ENCODE measurements at regions not wholly inside any gene's neighbourhood (a gene's known extent, or its start where the extent isn't known, plus 50 kb on each side); places are given as distances from the start of the nearest gene placed in this dataset.

DNA sequence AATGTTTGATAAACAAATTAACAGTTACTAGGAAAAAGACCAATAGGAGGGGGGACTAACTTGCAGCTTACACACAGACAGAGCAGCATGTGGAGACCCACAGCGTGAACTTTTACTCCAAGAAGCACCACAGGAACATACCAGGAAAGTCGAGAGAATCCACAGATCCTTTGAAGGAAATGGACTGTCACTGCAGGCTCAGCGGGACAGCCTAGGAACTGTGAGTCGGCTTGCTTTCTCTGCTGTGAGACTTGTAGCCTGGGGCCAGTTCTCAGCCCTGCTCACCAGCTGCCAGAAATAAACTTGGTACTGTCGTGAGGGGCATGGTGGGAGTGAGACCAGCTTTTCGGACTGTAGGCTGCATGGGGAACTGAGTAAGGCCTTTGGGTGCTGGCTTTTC is 1211.5 kb downstream of the PCDH17 start:
- no peak for DNase-seq

- DNase-seq: no peak
Observed at GRCh38 chr13:58843567-58843966, 1212.0 kb downstream of the PCDH17 start.

DNA sequence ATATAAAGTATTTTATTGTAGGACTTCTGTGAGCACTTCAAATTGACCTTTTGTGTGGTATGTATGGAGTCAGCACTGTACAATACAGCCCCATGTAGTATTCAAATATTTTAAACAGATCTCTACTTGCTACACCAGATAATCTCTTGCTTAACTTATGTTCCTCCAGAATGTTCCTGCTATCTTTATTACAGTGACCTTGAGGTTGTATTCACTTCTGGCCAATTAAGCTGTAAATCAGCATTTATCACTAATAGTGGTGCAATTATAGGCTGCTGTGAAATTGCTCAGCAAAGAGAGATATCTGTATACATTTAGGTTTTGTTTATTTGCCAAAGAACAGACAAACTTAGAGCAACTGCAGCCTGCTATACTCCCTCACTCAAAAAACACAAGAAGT is 1218.6 kb downstream of the PCDH17 start:
- no peak for DNase-seq

- DNase-seq: no peak
Observed at GRCh38 chr13:58852076-58852475, 1220.5 kb downstream of the PCDH17 start.

- no peak for DNase-seq
Observed at GRCh38 chr13:58855283-58855682, 1223.7 kb downstream of the PCDH17 start.

DNA sequence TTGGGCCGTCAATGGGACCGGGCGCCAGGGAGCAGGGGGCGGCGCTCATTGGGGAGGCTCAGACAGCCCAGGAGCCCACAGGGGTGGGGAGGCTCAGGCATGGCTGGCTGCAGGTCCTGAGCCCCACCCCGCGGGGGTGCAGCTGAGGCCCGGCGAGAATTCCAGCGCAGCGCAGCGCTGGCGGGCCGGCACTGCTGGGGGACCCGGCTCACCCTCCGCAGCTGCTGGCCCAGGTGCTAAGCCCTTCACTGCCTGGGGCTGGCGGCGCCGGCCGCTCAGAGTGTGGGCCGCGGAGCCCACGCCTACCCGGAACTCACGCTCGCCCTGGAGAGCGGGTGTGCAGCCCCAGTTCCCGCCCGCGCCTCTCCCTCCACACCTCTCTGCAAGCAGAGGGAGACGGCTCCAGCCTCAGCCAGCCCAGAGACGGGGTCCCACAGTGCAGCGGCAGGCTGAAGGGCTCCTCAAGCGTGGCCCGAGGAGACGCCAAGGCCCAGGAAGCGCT is 1227.4 kb downstream of the PCDH17 start:
- DNase-seq: no peak

- DNase-seq: no peak
Observed at GRCh38 chr13:58865286-58865685, 1233.7 kb downstream of the PCDH17 start.

DNA sequence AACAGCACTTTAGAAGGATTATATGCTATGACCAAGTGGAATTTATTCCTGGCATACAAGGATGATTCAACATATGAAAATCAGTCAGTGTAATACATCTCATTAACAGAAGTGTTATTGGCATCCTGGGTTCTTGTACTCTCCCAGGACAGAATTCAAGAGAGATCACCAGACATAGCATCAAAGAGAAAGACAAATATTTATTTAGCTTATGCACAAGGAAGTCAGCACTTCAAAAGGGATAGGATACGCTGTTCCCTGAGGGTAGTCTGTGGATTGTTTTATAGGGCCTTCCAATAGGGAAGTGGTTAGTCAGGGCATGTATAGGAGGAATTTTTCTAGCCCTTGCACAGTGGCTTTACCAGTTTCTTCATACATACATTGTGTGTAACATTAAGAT is 1238.0 kb downstream of the PCDH17 start:
- peak; percentile 74 for DNase-seq

DNA sequence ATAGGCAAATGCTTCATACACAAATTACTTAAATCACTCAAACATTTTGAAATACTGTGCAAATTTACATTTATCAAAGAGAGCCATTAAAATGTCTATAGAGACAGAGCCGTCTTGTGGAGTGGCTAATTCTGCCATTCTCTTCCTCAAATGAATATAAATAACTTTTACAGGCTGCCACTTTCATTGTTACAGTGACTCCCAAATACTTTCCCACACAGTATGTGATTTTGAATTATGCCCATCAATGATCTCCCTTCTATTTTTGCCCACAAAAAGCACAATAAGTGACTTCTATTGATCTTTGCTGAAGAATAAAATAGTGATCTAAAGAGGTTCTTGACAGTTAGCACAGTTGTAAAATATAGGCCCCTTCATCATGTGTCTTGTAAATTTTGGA is 1244.9 kb downstream of the PCDH17 start:
- DNase-seq: no peak

GRCh38 chr13:58879114-58879513 is 1247.6 kb downstream of the PCDH17 start:
- no peak for DNase-seq

- no peak for DNase-seq
Observed at GRCh38 chr13:58882516-58882915, 1251.0 kb downstream of the PCDH17 start.

DNA sequence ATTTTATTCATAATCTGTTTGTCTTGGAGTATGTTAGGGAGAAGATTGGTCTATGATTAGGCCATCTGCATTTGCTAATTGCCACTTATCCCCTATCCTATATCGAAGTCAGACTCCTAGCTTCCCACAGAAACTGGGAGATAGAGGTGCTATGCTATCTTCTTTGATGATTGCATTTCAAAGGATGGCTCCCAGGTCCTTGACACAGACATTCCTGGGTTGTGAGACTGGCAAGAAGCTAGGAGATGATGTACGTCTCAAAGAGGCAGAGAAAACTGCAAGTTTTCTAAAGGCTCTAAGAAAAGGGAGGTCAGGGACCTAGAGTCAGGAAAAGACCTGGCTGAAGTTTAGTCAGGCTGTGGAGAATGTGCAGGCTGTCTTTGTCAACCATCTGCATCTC is 1251.9 kb downstream of the PCDH17 start:
- DNase-seq: no peak

DNA sequence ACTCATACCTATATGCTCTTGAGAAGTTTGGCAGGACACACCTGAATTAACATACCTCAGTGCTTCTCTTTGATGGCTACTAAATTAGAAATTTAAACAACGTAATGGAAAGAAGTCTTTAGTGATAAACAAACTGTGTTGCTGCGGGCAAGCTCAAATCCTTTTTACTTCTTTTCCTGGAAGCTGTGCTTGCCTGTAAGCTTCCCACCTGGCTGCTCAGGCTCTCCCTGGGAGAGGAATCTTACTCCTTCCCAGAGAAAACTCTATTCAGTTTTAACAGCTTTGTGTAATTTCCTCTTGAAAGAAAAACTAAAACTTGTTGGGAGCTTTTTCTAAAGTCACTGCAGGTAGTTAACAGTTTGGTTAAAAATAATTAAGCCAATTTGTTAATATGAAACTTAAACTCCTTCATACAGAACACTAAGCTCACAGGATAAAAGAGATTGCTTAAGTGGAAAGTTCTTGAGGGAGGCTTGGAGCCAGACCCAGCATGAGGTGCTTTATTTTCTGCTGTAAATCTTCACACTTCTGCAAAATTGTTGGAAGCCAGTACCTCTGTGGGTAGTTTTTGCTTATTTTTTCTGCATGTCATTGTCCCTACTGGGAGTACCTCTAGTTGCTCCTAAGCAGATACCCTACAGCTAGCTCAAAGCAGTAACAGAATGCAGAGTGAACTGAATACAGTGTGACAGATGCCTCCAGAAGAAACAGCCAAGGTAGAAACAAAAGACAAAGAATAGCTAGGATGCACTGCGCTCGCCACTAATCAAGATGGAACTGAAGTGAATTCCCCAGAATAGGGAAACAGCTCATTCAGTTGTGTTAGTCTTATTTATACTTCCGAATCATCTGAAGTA is 1253.0 kb downstream of the PCDH17 start:
- no peak for DNase-seq

DNA sequence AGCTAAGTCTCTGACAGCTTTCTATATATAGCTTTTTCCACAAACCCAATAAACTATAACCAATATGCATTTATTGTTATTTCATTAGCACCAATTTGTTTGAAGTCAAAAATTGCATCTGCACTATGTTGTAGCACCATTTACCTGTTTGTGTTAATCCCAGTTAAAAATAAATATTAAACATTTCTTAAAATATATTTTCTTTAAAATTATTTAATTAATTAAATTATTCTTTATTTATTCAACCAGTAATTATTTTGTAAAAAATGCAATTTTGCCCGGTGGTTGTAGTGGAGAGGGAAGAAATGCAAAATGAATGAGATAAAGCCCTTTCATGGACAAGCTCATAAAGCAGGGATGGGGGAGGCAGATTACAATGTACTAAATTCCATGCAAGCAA is 1257.9 kb downstream of the PCDH17 start:
- no peak for DNase-seq

GRCh38 chr13:58893396-58893795 is 1261.9 kb downstream of the PCDH17 start:
- no peak for DNase-seq

GRCh38 chr13:58906329-58907007 is 1257.3 kb downstream of the DIAPH3 start:
- no peak for DNase-seq

- no peak for DNase-seq
Observed at GRCh38 chr13:58907347-58907746, 1256.4 kb downstream of the DIAPH3 start.

DNA sequence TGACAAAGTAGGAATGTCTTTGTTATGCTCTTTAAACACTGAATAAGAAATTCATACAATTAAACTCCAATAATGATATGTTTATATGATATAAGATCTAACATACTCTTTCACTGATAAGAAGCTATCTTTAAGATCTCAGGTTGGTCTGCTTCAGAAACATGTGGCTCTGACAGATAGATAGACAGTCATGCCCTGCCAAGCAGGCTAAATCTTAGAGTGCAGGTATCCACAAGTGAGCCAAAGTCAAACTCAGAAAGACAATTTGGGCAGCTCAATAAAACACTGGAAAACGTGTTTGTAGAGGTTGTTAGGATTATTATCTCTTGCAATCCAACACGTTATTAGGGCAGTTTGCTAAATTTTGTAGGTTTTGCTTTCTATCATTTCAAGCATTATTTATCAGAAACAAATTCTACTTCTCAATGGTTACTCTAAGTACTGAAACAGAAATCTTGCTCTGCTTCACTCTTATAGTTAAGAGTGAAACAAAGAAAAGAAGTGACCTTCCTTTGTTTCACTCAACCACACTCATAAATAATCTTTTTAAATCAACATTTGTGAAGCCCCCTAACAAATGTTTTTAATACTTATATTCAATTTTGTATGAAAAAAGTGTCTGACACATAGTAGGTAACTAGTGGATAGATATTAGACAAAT is 1255.6 kb downstream of the DIAPH3 start:
- no peak for DNase-seq

GRCh38 chr13:58919551-58919950 is 1244.2 kb downstream of the DIAPH3 start:
- DNase-seq: no peak

DNA sequence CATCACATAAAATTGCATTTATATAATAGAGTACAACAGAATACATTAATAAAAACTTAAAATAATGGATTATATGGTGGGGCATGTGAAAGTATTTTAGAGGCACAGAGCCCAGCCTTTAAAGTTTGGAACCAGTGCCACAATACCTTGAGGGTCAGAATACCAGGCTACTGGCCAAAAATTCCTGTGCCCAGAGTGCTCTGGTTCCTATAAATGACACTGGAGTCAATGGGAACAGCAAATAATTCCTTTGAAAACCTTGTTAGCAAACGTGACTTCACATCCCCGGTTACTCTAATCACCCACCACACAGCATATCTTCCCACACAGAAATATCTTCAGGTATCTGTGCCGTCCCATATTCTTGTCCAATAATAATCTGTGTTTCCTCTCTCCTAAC is 1242.6 kb downstream of the DIAPH3 start:
- DNase-seq: no peak

DNA sequence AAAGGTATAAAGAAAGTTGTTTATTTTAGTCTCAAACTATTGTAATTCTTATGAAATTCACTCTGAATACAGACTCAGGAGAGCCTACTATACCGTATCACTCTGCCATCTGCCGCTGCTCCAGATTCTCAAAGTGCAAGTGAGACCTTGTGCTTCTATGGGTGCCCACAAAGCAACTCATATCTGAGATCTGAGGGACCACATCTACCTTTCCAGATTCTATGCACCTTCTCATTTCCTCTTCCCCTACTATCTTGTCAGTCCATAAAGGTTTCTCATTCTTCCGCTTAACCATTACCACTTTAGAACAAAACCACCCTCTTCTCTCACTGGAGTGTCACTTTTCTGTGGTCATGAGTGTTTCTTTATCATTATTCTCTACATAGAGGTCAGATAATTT is 1236.9 kb downstream of the DIAPH3 start:
- no peak for DNase-seq

DNA sequence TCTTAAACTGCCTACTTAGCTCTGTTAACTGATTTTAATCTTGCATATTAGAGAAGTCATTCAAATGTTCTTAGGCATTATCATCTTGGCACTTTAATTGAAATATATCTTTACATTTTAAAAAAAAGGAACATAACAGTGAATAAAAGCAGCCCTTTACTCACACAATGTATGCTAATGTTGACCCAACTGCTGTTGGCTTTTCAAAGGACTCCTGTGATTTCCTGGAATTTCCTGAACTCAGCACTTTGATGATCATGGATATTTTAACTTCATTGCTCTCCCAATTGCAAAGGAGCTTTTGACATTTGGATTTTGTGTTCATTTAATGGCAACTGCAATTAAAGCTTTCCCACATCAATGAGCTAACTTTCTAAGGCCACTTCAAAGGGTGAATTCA is 1230.3 kb downstream of the DIAPH3 start:
- DNase-seq: no peak

DNA sequence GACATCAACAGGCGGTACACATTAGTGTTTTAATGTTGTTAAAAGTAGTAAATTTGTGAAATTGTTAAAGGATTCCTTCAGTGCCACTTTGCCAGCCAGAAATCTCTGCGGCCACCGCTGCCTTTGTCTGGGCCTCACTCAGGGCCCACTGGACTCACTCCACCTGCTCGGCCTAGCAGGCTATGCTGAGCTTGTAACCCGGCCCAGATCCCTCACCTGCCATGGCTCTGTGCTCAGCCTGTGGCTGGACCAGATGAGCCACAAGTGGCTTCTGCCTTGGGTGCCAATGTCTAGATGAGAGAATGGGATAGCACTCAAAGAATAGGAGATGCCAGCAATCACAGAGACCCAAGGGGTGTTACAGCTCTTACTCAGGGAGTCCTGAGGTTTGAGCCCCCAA is 1228.0 kb downstream of the DIAPH3 start:
- no peak for DNase-seq

- DNase-seq: no peak
Observed at GRCh38 chr13:58946274-58946673, 1217.5 kb downstream of the DIAPH3 start.

Data from NCI-H510A treated with DMSO at 0.1 percent for 48 hours (cell line).